ENCODE measurements at regions not wholly inside any gene's neighbourhood (a gene's known extent, or its start where the extent isn't known, plus 50 kb on each side); places are given as distances from the start of the nearest gene placed in this dataset.

DNA sequence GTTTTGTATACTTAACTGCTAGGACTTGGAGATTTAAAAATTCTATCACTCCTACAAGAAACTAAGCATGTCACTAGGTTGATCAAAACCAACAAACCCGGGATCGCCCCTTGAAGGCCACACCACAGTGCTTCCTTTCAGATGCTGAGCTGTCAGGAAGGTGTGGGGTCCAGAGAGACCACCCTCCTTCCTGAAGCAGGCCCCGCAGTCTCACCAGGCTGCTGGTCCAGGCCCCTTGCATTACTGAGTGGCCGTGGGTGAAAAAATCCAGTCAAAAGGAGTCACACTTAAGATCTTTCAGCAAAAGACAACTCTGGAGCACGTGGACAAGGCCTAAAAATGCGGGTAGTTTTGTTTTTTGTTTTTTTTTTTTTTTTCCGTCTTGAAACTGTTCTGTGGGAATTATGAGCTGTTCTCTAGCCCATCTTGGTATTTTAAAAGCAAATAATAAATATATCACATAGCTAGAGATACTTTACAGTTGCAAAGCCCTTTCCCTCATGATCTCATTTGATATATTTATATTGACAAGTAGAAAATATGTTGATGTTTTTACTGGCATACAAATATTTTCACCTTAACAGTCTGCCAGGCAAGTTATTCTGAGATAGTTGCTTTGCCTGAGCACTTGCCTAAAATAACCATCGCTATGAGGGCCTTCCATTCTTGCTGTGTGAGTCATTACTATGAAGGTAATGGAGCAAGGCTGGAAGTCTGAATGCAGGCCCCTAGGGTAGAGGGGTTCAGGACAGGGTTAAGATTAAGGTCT is 73.1 kb upstream of the EDEM3 start:
- Histone ChIP-seq H3K4me1 (ENCODE audit: control insufficient read depth in 5 of 5, insufficient read depth in 5 of 5, low read length in 5 of 5) (peaks cover 0 to 14% (median 0%) of the 10 kb centered on the region in 5 donors), H3K27me3 (ENCODE audit: control insufficient read depth in 3 of 3, insufficient read depth in 3 of 3, low read length in 2 of 3) (no peaks in the 10 kb centered on the region), H3K27ac (ENCODE audit: low read depth in 1 of 2, low read length in 1 of 2) (peak overlapping the region; percentile 37 to 91), H3K36me3 (ENCODE audit: control insufficient read depth in 4 of 4, insufficient read depth in 4 of 4, low read length in 4 of 4) (peaks cover 0 to 18% (median 2%) of the 10 kb centered on the region in 4 donors), H3K4me3 (no peak overlapping the region), H3K9me3 (ENCODE audit: control insufficient read depth in 4 of 4, insufficient read depth in 3 of 4, low read length in 3 of 4) (no peaks in the 10 kb centered on the region), H3K9ac (ENCODE audit: insufficient read depth in 1 of 2, low read length in 2 of 2) (no peak overlapping the region)
- WGBS, 2 donors = 84% methylated on average over 8 of the region's 8 CpGs
- ATAC-seq (ENCODE audit: insufficient read depth, low FRiP score) (no peak), DNase-seq (no peak)
- TF ChIP-seq, protein P1, sequence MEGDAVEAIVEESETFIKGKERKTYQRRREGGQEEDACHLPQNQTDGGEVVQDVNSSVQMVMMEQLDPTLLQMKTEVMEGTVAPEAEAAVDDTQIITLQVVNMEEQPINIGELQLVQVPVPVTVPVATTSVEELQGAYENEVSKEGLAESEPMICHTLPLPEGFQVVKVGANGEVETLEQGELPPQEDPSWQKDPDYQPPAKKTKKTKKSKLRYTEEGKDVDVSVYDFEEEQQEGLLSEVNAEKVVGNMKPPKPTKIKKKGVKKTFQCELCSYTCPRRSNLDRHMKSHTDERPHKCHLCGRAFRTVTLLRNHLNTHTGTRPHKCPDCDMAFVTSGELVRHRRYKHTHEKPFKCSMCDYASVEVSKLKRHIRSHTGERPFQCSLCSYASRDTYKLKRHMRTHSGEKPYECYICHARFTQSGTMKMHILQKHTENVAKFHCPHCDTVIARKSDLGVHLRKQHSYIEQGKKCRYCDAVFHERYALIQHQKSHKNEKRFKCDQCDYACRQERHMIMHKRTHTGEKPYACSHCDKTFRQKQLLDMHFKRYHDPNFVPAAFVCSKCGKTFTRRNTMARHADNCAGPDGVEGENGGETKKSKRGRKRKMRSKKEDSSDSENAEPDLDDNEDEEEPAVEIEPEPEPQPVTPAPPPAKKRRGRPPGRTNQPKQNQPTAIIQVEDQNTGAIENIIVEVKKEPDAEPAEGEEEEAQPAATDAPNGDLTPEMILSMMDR (IDR thresholded peaks at IDR 0.05; ENCODE audit: control extremely low read depth, extremely low read depth) = no peak

DNA sequence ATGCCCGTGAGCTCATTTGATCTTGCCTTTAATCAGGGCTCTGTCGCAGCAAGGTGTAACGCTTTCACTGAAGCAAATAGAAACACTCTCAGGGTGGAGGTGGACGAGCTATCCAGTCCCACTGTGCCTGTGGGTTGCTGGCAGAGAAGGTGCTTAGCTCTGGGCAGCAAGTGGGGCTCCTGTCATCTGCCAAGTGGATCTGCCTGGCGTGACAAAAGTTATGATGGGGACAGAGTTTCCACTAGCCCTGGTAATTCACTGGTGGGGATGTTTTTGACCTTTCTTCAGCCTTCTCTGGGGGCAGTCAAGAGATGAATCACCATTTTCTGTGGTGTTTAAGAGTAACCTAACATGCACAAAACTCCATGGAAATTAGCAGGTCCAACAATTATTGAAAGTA is 71.3 kb upstream of the EDEM3 start:
- DNase-seq (no peak), ATAC-seq (ENCODE audit: insufficient read depth, low FRiP score) (no peak)

DNA sequence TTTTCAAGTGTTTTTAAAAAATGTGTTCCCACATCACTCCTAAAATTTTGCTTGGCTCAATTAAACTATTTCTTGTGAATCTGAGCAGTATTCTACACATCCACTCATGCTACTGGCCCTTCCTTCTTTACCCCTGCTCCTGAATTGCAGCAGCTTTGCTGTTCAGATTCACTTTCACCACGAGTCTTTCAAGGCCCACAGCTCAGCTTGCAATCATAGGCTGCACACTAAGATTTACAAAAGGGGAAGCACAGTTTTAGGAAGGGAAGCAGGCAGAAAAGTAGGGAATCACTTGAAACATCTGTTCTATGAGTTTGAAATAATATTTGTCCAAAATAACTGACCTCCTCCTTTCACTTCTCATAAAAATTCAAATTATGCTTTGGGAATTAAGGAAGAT is 70.9 kb upstream of the EDEM3 start:
- Histone ChIP-seq H3K27me3 (ENCODE audit: control insufficient read depth in 3 of 3, insufficient read depth in 3 of 3, low read length in 2 of 3) (no peaks in the 10 kb centered on the region), H3K4me3 (no peak overlapping the region), H3K27ac (ENCODE audit: low read depth in 1 of 2, low read length in 1 of 2) (peak overlapping the region in 1 of 2 donors; percentile 63), H3K9ac (ENCODE audit: insufficient read depth in 1 of 2, low read length in 2 of 2) (no peak overlapping the region), H3K9me3 (ENCODE audit: control insufficient read depth in 4 of 4, insufficient read depth in 3 of 4, low read length in 3 of 4) (no peaks in the 10 kb centered on the region), H3K4me1 (ENCODE audit: control insufficient read depth in 5 of 5, insufficient read depth in 5 of 5, low read length in 5 of 5) (peaks cover 0 to 11% (median 0%) of the 10 kb centered on the region in 5 donors), H3K36me3 (ENCODE audit: control insufficient read depth in 4 of 4, insufficient read depth in 4 of 4, low read length in 4 of 4) (peaks cover 0 to 17% (median 4%) of the 10 kb centered on the region in 4 donors)
- TF ChIP-seq, protein P1 (IDR thresholded peaks at IDR 0.05; ENCODE audit: control extremely low read depth, extremely low read depth) = no peak
- 29 to 60% methylated on average over 1 of the region's 1 CpG for WGBS, 2 donors
- DNase-seq (no peak), ATAC-seq (ENCODE audit: insufficient read depth, low FRiP score) (no peak)

More for the DNA sequence above, 71.3 kb upstream of the EDEM3 start:
- no peak overlapping the region for H3K4me3 ChIP-seq
- TF ChIP-seq, protein P1 (IDR thresholded peaks at IDR 0.05; ENCODE audit: control extremely low read depth, extremely low read depth) = no peak
- no peak overlapping the region for H3K9ac ChIP-seq (ENCODE audit: insufficient read depth in 1 of 2, low read length in 2 of 2)
- H3K36me3 ChIP-seq (ENCODE audit: control insufficient read depth in 4 of 4, insufficient read depth in 4 of 4, low read length in 4 of 4) = peaks cover 0 to 16% (median 4%) of the 10 kb centered on the region in 4 donors
- no peaks in the 10 kb centered on the region for H3K27me3 ChIP-seq (ENCODE audit: control insufficient read depth in 3 of 3, insufficient read depth in 3 of 3, low read length in 2 of 3)
- peak overlapping the region in 1 of 2 donors; percentile 63 for H3K27ac ChIP-seq (ENCODE audit: low read depth in 1 of 2, low read length in 1 of 2)
- 90 to 91% methylated on average over 5 of the region's 5 CpGs for WGBS, 2 donors
- H3K4me1 ChIP-seq (ENCODE audit: control insufficient read depth in 5 of 5, insufficient read depth in 5 of 5, low read length in 5 of 5) = peaks cover 0 to 11% (median 0%) of the 10 kb centered on the region in 5 donors
- no peaks in the 10 kb centered on the region for H3K9me3 ChIP-seq (ENCODE audit: control insufficient read depth in 4 of 4, insufficient read depth in 3 of 4, low read length in 3 of 4)
